Ovary (tissue), 3 donors: ENCODE measurements at regions not wholly inside any gene's neighbourhood (a gene's known extent, or its start where the extent isn't known, plus 50 kb on each side); places are given as distances from the start of the nearest gene placed in this dataset.

Experiments
- CTCF ChIP-seq, 3 donors: fragments of 450-650 bp in 2 of 3; fragments of 200-600 bp in 1 of 3; IDR thresholded peaks; one replicate each; pipeline versions ENCODE4 v1.5.1 to v1.8.0; 2016 to 2022; ENCODE audit warnings: antibody characterized with exemption in 3 of 3, mild to moderate bottlenecking in 1 of 3
- EP300 ChIP-seq: sonication (generic); formaldehyde crosslinking; IDR thresholded peaks from one replicate; pipeline ENCODE4 v1.6.1; 2017; ENCODE audit warnings: antibody characterized with exemption
- POLR2A ChIP-seq: fragments of 450-650 bp; IDR thresholded peaks from one replicate; pipeline ENCODE4 v1.6.1; 2017; ENCODE audit warnings: antibody characterized with exemption, mild to moderate bottlenecking, moderate library complexity
- donor health status: DM: no; HTN: no; CAD: no.

- TF ChIP-seq CTCF (IDR thresholded peaks at IDR 0.05) (no peak), POLR2A (no peak), EP300 (no peak)
These were observed 206.4 kb downstream of the TBXT start for GRCh38 chr6:165961233-165961632.
